IMR-90 (cell line): ENCODE measurements at regions not wholly inside any gene's neighbourhood (a gene's known extent, or its start where the extent isn't known, plus 50 kb on each side); places are given as distances from the start of the nearest gene placed in this dataset.

Source experiments
- ATAC-seq: fragments of 200-7000 bp; cut with Tn5 transposase; 2 replicates; pipeline ENCODE4 v1.9.1; 2020; ENCODE audit warnings: low read depth, mild to moderate bottlenecking, moderate library complexity
- BruUV-seq: library from RNA; stranded (reverse); fragments of 400-500 nt; replicated peaks from 2 replicates; lab custom pipeline; 2021; lab: Mats Ljungman, UMichigan
- CTCF ChIA-PET: fragments of 300-600 bp; formaldehyde crosslinking; extraction: SDS; loops from one replicate; lab custom pipeline; 2021; ENCODE audit warnings: antibody characterized with exemption; lab: Yijun Ruan, JAX
- POLR2A ChIA-PET: fragments of 300-600 bp; sonication (Branson Sonifier 250); formaldehyde crosslinking; loops from one replicate; lab custom pipeline; 2022; ENCODE audit warnings: antibody characterized with exemption; ENCODE audit not compliant: unreplicated experiment; lab: Charles Lee
- DNase-seq: peaks from one replicate; pipeline ENCODE4 v3.0.0; 2013
- H2AFZ ChIP-seq: replicated peaks from 2 replicates; pipeline ENCODE3; 2013; ENCODE audit warnings: low read length, mild to moderate bottlenecking; ENCODE audit not compliant: poor library complexity
- H2AK5ac ChIP-seq: 2 replicates; pipeline ENCODE4 v1.6.1; 2013; ENCODE audit warnings: low read depth, low read length, inconsistent platforms
- H2AK9ac ChIP-seq: replicated peaks from 2 replicates; pipeline ENCODE3; 2013; ENCODE audit warnings: mild to moderate bottlenecking, low read depth, low read length, moderate library complexity; ENCODE audit not compliant: poor library complexity
- H2BK120ac ChIP-seq: 2 replicates; pipeline ENCODE4 v1.6.1; 2013; ENCODE audit warnings: low read depth, low read length, inconsistent platforms
- H2BK15ac ChIP-seq: 3 replicates; pipeline ENCODE4 v1.6.1; 2013; ENCODE audit warnings: low read depth, low read length, inconsistent platforms
- H2BK20ac ChIP-seq: 2 replicates; pipeline ENCODE4 v1.6.1; 2013; ENCODE audit warnings: low read depth, mild to moderate bottlenecking, inconsistent platforms, low read length, moderate library complexity
- H2BK5ac ChIP-seq: 2 replicates; pipeline ENCODE4 v1.6.1; 2013; ENCODE audit warnings: mild to moderate bottlenecking, low read depth, low read length, inconsistent platforms; ENCODE audit not compliant: poor library complexity, severe bottlenecking
- H3K14ac ChIP-seq: replicated peaks from 2 replicates; pipeline ENCODE4 v1.6.1; 2013; ENCODE audit warnings: low read depth, low read length, inconsistent platforms
- H3K18ac ChIP-seq: 2 replicates; pipeline ENCODE4 v1.6.1; 2013; ENCODE audit warnings: low read depth, low read length, control low read depth
- H3K23ac ChIP-seq: 2 replicates; pipeline ENCODE4 v1.6.1; 2013; ENCODE audit warnings: low read depth, low read length, inconsistent platforms
- H3K27ac ChIP-seq: 2 replicates; pipeline ENCODE4 v1.5.1; 2013; ENCODE audit warnings: mild to moderate bottlenecking, control low read depth, low read length; ENCODE audit not compliant: insufficient read depth
- H3K27me3 ChIP-seq: 2 replicates; pipeline ENCODE4 v1.6.1; 2013; ENCODE audit warnings: low read length; ENCODE audit not compliant: control insufficient read depth, insufficient read depth
- H3K36me3 ChIP-seq: 2 replicates; pipeline ENCODE4 v1.6.1; 2013; ENCODE audit warnings: low read length, mixed read lengths; ENCODE audit not compliant: control insufficient read depth, insufficient read depth
- H3K4ac ChIP-seq: 2 replicates; pipeline ENCODE4 v1.6.1; 2013; ENCODE audit warnings: low read depth, low read length, inconsistent platforms
- H3K4me1 ChIP-seq: 2 replicates; pipeline ENCODE4 v1.6.1; 2013; ENCODE audit warnings: low read length, mixed read lengths; ENCODE audit not compliant: control insufficient read depth, insufficient read depth
- H3K4me2 ChIP-seq: 2 replicates; pipeline ENCODE4 v1.6.1; 2013; ENCODE audit warnings: low read depth, mild to moderate bottlenecking, control low read depth, low read length, moderate library complexity
- H3K4me3 ChIP-seq: 2 replicates; pipeline ENCODE4 v1.5.1; 2013; ENCODE audit warnings: low read depth, mild to moderate bottlenecking, control low read depth, low read length, moderate library complexity; ENCODE audit not compliant: insufficient read depth
- H3K56ac ChIP-seq: 2 replicates; pipeline ENCODE4 v1.6.1; 2013; ENCODE audit warnings: low read length, inconsistent platforms; ENCODE audit not compliant: insufficient read depth; ENCODE audit errors: extremely low read depth
- H3K79me1 ChIP-seq, 2 experiments: 2 replicates each; pipeline ENCODE4 v1.6.1; 2013; ENCODE audit warnings: low read length in 2 of 2, inconsistent platforms in 1 of 2, low read depth in 1 of 2
- H3K9ac ChIP-seq: 2 replicates; pipeline ENCODE4 v1.6.1; 2013; ENCODE audit warnings: low read depth, low read length, control low read depth
- H3K9me1 ChIP-seq: 2 replicates; pipeline ENCODE4 v1.6.1; 2013; ENCODE audit warnings: low read length, inconsistent platforms; ENCODE audit not compliant: insufficient read depth
- H3K9me3 ChIP-seq: 2 replicates; pipeline ENCODE4 v1.6.1; 2013; ENCODE audit warnings: low read length; ENCODE audit not compliant: control insufficient read depth, insufficient read depth
- H4K20me1 ChIP-seq: 2 replicates; pipeline ENCODE4 v1.6.1; 2013; ENCODE audit warnings: low read length, inconsistent platforms; ENCODE audit not compliant: insufficient read depth
- H4K5ac ChIP-seq: 2 replicates; pipeline ENCODE4 v1.6.1; 2013; ENCODE audit warnings: mild to moderate bottlenecking, low read depth, low read length, control low read depth
- H4K8ac ChIP-seq, 2 experiments: 2 replicates each; pipeline ENCODE4 v1.6.1; 2013; ENCODE audit warnings: low read depth in 2 of 2, low read length in 2 of 2, control low read depth in 1 of 2, inconsistent platforms in 1 of 2
- H4K91ac ChIP-seq: 2 replicates; pipeline ENCODE4 v1.6.1; 2013; ENCODE audit warnings: low read depth, low read length, inconsistent platforms; ENCODE audit not compliant: insufficient read depth
- BHLHE40 ChIP-seq: fragments of 150-350 bp; IDR thresholded peaks from 2 replicates; pipeline ENCODE4 v1.6.1; 2016; ENCODE audit warnings: mild to moderate bottlenecking, low read depth, low read length
- CEBPB ChIP-seq: IDR thresholded peaks from 2 replicates; pipeline ENCODE4 v1.6.1; 2012; ENCODE audit warnings: low read depth, low read length, improper control_type of control experiment
- CHD1 ChIP-seq: IDR thresholded peaks from 2 replicates; pipeline ENCODE4 v1.6.1; 2012; ENCODE audit warnings: low read depth, low read length, improper control_type of control experiment
- FOS ChIP-seq: fragments of 150-350 bp; IDR thresholded peaks from 2 replicates; pipeline ENCODE4 v1.6.1; 2016; ENCODE audit warnings: low read depth, low read length
- MAFK ChIP-seq: IDR thresholded peaks from 2 replicates; pipeline ENCODE4 v1.6.1; 2012; ENCODE audit warnings: low read depth, low read length, improper control_type of control experiment
- MAZ ChIP-seq: IDR thresholded peaks from 2 replicates; pipeline ENCODE4 v1.6.1; 2012; ENCODE audit warnings: low read depth, mild to moderate bottlenecking, low read length, improper control_type of control experiment, moderate library complexity, borderline replicate concordance
- MXI1 ChIP-seq: IDR thresholded peaks from 2 replicates; pipeline ENCODE4 v1.6.1; 2012; ENCODE audit warnings: low read depth, mild to moderate bottlenecking, low read length, moderate library complexity, borderline replicate concordance
- NFE2L2 ChIP-seq: fragments of 150-350 bp; IDR thresholded peaks from 2 replicates; pipeline ENCODE4 v1.6.1; 2016; ENCODE audit warnings: low read depth, mild to moderate bottlenecking, low read length
- POLR2A ChIP-seq: IDR thresholded peaks from 2 replicates; pipeline ENCODE4 v1.6.1; 2012; ENCODE audit warnings: mild to moderate bottlenecking, low read depth, low read length
- RAD21 ChIP-seq: IDR thresholded peaks from 2 replicates; pipeline ENCODE4 v1.6.1; 2012; ENCODE audit warnings: low read length, improper control_type of control experiment
- RCOR1 ChIP-seq: IDR thresholded peaks from 2 replicates; pipeline ENCODE4 v1.6.1; 2012; ENCODE audit warnings: mild to moderate bottlenecking, low read length, improper control_type of control experiment; ENCODE audit not compliant: insufficient replicate concordance
- RFX5 ChIP-seq: IDR thresholded peaks from 2 replicates; pipeline ENCODE4 v1.8.0; 2012; ENCODE audit warnings: low read depth, mild to moderate bottlenecking, low read length, moderate library complexity
- SMC3 ChIP-seq: fragments of 150-350 bp; IDR thresholded peaks from 2 replicates; pipeline ENCODE4 v1.6.1; 2016; ENCODE audit warnings: low read depth, mild to moderate bottlenecking, antibody characterized with exemption, low read length, moderate library complexity
- WGBS, 2 experiments: methylation state at CpG; one replicate each; pipeline versions ENCODE4 v1.1.5 to v1.1.7; 2013; ENCODE audit warnings: missing lambda C conversion rate in 2 of 2; ENCODE audit not compliant: insufficient read length in 1 of 2; ENCODE audit errors: extremely low coverage in 2 of 2; 5-methylcytosine and 5-hydroxymethylcytosine counted together
- dilution Hi-C: fragments of 300-500 bp; cut with HindIII; formaldehyde crosslinking; loops from one replicate; pipeline ENCODE4 v1.14.3; 2018; ENCODE audit warnings: low sequenced_read_pairs; ENCODE audit not compliant: unreplicated experiment
- in situ Hi-C: fragments of 300-500 bp; cut with MboI; formaldehyde crosslinking; loops from 3 replicates; pipeline ENCODE4 v1.14.3; 2019; ENCODE audit warnings: low sequenced_read_pairs, inconsistent platforms, mixed read lengths
- intact Hi-C: fragments of 100-400 bp; cut with micrococcal nuclease; formaldehyde crosslinking; loops from 2 replicates; pipeline ENCODE4 v1.10.0; 2022
- TF ChIP-seq, protein P1 (sequence below): conservative IDR thresholded peaks from 2 replicates; pipeline ENCODE4 v1.5.1; 2012; ENCODE audit warnings: mild to moderate bottlenecking, low read depth, low read length, improper control_type of control experiment
- TF ChIP-seq, protein P2 (sequence below): fragments of 150-350 bp; IDR thresholded peaks from 2 replicates; pipeline ENCODE4 v1.6.1; 2017; ENCODE audit warnings: mild to moderate bottlenecking, antibody characterized with exemption, low read length, low read depth
- TF ChIP-seq, protein P3 (sequence below): fragments of 150-350 bp; IDR thresholded peaks from 2 replicates; pipeline ENCODE4 v1.6.1; 2016; ENCODE audit warnings: low read depth, mild to moderate bottlenecking, low read length, moderate library complexity, borderline replicate concordance

DNA sequence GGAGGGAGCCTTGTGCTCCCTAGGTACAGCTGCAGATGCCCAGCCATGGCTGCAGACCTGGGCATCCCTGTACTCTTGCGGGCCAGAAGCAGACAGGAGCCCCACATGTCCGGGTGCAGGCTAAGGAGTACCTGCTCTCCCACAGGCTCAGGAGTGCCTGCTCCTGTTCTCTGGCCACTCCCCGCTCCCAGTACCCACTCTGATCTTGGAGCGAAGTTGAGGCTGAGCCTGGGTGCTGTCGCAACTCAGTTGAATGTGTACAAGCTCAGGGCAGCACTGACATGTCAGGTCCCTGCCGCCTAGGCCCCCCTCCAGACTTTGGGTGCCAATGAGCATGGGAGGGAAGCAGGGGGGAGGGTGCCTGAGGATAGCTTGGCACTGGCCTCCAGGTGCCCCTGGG lies 666.9 kb downstream of the PLPP3 start:
- H4K5ac ChIP-seq, result no peak overlapping the region
- dilution Hi-C loops (no loop called here), intact Hi-C loops (no loop called here), in situ Hi-C loops (no loop called here)
- no peak overlapping the region for H3K14ac ChIP-seq
- WGBS, 2 experiments, result 96% methylated on average over 4 of the region's 6 CpGs; no CpG with 5 or more reads in 1 of the 2 experiments
- H3K23ac ChIP-seq, result no peak overlapping the region
- H2BK5ac ChIP-seq, result no peak overlapping the region
- no peak overlapping the region for H4K91ac ChIP-seq
- peaks cover 3% of the 10 kb centered on the region; the same call in 1 of the 2 replicates for H3K9me3 ChIP-seq
- H2AK9ac ChIP-seq, result no peak overlapping the region
- H3K18ac ChIP-seq, result no peak overlapping the region
- H3K4me2 ChIP-seq, result no peak overlapping the region
- DNase-seq (no peak), ATAC-seq (no peak)
- H3K4me3 ChIP-seq, result no peak overlapping the region
- H3K27ac ChIP-seq, result no peak overlapping the region
- TF ChIP-seq RCOR1 (no peak), CHD1 (no peak), BHLHE40 (no peak), MAZ (no peak), POLR2A (no peak), SMC3 (no peak), RAD21 (no peak), RFX5 (no peak), NFE2L2 (no peak), CEBPB (no peak), MAFK (no peak), FOS (no peak), MXI1 (no peak)
- TF ChIP-seq, protein P1, sequence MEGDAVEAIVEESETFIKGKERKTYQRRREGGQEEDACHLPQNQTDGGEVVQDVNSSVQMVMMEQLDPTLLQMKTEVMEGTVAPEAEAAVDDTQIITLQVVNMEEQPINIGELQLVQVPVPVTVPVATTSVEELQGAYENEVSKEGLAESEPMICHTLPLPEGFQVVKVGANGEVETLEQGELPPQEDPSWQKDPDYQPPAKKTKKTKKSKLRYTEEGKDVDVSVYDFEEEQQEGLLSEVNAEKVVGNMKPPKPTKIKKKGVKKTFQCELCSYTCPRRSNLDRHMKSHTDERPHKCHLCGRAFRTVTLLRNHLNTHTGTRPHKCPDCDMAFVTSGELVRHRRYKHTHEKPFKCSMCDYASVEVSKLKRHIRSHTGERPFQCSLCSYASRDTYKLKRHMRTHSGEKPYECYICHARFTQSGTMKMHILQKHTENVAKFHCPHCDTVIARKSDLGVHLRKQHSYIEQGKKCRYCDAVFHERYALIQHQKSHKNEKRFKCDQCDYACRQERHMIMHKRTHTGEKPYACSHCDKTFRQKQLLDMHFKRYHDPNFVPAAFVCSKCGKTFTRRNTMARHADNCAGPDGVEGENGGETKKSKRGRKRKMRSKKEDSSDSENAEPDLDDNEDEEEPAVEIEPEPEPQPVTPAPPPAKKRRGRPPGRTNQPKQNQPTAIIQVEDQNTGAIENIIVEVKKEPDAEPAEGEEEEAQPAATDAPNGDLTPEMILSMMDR, result no peak
- TF ChIP-seq, protein P2, sequence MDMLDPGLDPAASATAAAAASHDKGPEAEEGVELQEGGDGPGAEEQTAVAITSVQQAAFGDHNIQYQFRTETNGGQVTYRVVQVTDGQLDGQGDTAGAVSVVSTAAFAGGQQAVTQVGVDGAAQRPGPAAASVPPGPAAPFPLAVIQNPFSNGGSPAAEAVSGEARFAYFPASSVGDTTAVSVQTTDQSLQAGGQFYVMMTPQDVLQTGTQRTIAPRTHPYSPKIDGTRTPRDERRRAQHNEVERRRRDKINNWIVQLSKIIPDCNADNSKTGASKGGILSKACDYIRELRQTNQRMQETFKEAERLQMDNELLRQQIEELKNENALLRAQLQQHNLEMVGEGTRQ, result no peak
- TF ChIP-seq, protein P3, sequence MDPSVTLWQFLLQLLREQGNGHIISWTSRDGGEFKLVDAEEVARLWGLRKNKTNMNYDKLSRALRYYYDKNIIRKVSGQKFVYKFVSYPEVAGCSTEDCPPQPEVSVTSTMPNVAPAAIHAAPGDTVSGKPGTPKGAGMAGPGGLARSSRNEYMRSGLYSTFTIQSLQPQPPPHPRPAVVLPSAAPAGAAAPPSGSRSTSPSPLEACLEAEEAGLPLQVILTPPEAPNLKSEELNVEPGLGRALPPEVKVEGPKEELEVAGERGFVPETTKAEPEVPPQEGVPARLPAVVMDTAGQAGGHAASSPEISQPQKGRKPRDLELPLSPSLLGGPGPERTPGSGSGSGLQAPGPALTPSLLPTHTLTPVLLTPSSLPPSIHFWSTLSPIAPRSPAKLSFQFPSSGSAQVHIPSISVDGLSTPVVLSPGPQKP, result no peak
- H3K27me3 ChIP-seq, result no peaks in the 10 kb centered on the region
- H3K9me1 ChIP-seq, result no peaks in the 10 kb centered on the region
- no peak overlapping the region for H3K9ac ChIP-seq
- H3K4me1 ChIP-seq, result no peaks in the 10 kb centered on the region
- peak overlapping the region; percentile 63 for H2AFZ ChIP-seq
- no peak overlapping the region for H2BK15ac ChIP-seq
- H4K20me1 ChIP-seq, result no peaks in the 10 kb centered on the region
- H3K56ac ChIP-seq, result no peak overlapping the region
- BruUV-seq, result no TSS peak
- ChIA-PET CTCF (no interaction called here), POLR2A (no interaction called here)
- H3K36me3 ChIP-seq, result no peaks in the 10 kb centered on the region
- H3K79me1 ChIP-seq, result no peaks in the 10 kb centered on the region
- no peak overlapping the region for H3K4ac ChIP-seq
- no peak overlapping the region for H4K8ac ChIP-seq
- H2BK20ac ChIP-seq, result no peak overlapping the region
- H2AK5ac ChIP-seq, result no peak overlapping the region
- no peak overlapping the region for H2BK120ac ChIP-seq
